NCI-H1092 (cell line): ENCODE measurements at regions not wholly inside any gene's neighbourhood (a gene's known extent, or its start where the extent isn't known, plus 50 kb on each side); places are given as distances from the start of the nearest gene placed in this dataset.
"Not testable (repeated sequence)": the region's sequence is repeated elsewhere in the genome, so short reads cannot be mapped to it uniquely, and the experiment has no call there.

Experiments used
- DNase-seq: peaks from one replicate; lab custom pipeline; 2025; lab: John Stamatoyannopoulos, UW

GRCh38 chr14:43056106-43056505 lies 1449.4 kb downstream of the LRFN5 start:
- DNase-seq, result no peak

DNA sequence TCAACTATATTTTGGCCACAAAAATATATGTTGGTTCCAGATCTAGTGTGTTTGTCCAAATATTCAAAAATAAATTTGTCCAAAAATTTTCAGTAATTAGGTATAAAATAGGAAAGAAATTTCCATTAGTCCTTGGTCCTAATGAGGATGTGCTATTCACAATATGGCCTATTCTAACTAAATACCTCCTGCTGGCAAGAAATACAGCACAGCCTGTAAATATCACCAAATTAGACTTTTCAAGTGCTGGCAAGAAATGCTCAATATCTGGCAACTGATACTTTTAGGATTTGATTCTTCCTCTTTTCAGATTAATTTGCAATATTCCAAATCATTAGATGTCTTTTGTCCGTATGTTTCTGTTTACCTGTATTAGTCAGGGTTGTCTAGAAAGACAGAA lies 1446.2 kb downstream of the LRFN5 start:
- DNase-seq, result no peak

DNA sequence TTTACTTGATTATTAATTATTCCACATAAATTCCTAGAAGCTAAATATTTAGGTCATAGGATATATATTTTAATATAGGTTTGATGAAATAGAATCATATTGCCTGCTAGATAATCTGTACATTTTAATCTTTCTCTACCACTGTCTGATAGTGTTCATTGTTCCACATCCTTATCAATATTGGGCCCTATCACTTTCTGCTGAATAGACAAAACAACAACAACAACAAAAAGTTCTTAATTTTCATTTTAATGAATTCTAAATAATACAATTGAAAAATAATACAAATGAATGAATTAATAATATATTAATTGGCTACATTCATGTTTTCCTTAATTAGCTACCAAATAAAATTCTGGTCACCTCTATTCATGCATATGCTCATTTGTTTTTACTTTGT lies 1437.2 kb downstream of the LRFN5 start:
- no peak for DNase-seq

GRCh38 chr14:43042408-43042807 lies 1435.7 kb downstream of the LRFN5 start:
- no peak for DNase-seq

DNA sequence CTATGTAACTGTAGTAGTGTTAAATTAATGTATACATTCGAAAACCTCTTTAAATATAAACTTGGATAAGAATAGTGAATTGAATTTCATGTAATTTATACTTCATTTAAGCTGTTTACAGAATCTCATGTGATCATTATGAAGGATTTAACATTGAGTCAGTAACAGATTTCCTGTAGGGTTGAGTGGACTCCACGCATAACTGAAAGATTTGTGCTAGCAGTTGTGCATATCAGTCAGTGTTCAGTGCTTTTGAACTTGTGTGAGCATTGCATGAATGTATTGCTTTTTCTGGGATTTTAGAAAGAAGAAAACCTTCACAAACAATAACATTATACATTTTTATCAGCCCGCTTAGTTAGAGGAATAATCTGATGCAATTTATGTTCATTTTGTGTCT lies 1435.3 kb downstream of the LRFN5 start:
- no peak for DNase-seq

GRCh38 chr14:43041207-43041606 lies 1434.5 kb downstream of the LRFN5 start:
- no peak for DNase-seq

- no peak for DNase-seq
Measured at GRCh38 chr14:43039881-43040280, 1433.2 kb downstream of the LRFN5 start.

DNA sequence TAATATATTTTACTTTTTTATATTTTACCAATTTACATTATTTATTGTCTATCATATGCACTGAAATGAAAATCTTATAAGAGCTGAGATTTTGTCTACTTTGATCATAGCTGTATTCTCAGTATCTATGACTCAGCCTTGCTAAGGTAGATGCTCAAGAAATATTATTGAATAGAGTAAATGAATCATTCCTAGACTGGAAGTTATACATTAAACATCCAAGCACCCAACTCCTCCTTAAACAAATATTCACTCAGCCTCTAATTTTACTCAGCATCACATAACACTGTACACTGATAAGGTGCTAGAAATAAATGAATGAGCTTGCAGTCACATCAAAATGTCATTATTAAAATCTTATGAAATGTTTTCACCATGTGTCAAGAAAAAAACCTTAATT lies 1424.9 kb downstream of the LRFN5 start:
- DNase-seq, result no peak

DNA sequence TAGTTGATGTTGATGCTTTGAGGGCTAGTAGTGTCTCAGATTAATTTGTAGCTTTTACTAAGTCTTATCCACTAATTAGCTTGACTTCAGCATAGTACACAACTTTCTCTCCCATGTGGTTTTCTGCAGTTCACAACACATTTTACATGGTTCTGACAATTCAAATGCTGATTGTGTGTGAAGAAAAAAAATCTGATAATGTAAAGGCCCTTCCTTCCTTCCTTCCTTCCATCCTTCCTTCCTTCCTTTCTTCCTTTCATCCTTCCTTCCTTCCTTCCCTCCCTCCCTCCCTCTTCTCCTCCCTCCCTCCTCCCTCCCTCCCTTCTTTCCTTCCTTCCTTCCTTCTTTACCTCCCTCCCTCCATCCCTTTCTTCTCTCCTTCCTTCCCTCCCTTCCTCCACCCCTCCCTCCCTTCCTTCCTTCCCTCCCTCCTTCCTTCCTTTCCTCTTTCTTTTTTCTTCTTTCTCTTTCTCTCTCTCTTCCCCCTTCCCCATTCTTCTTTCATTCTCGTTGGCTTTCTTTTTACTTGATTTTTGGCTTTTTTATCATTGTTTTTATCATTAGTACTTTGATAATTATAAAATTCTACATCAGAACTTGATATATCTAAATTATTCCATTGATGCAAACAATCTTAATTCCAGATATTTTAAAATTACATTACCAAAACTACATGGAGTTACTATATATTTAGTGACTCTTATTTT lies 1415.6 kb downstream of the LRFN5 start:
- no peak for DNase-seq

DNA sequence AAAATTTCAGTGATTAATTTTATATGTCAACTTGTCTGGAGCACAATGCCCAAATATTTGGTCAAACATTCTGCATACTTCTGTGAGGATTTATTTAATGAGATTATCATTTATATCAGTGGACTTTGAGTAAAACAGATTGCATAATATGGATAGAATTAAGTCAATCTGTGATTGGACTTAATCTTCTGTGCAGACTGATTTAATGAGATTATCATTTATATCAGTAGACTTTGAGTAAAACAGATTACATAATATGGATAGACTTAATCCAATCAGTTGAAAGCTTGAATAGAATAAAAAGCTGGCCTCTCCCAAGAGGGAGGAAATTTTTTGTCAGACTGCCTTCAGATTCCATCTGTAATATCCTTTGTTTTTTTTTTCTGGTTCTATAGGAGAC lies 1413.2 kb downstream of the LRFN5 start:
- DNase-seq, result no peak

DNA sequence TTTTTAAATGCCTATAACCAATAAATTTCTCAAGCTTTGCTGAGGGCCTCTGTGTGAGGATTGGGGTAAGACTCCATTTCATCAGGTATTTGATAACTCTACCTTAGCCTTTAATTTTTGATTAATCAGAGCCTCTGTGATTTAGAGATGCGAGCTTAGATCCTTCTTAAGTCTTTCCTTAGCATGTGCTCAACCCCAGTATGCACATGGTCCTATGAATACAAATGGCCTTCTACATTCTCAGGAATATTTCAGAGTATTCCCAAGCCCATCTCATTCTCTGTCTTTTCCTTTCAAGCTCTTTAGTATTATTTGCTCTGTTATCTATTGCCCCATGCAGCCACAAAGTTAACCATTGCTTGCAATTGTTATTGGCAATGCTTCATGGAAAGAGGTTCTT lies 1407.7 kb downstream of the LRFN5 start:
- DNase-seq, result no peak

DNA sequence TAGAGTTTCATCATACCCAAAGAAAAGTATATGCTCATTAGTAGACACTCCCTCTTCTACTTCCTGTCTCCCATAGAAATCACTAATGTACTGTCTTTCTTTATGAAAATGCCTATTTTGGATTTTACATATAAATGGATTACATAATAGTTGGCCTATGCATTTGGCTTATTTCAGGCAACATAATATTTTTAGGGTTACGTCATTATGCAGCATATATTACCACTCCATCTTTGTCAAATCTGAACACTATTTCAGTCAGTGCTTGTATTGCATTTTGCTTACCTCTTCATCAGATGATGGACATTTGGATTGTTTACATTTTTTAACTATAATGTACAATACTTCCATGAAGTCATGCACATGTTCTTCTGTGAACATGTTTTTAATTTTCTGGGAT lies 1406.1 kb downstream of the LRFN5 start:
- no peak for DNase-seq

DNA sequence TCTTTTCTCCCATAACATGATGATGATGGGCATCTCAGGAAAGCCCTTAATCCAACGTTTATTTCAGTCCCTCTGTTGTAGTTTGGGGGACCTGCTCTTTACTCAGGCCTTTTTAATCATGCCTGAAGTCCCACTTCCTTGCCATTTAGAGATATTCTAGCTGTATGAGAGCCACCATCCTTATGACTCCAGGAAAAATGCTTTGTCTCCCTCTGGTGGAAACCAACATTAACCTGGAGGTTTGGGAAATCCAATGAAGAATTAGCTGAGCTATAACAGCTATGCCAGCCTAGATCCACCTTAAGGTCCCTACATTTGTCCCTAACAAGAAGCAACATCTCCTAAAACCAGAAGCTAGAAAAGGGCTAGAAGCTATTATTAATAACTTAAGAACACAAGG lies 1399.1 kb downstream of the LRFN5 start:
- DNase-seq, result no peak

DNA sequence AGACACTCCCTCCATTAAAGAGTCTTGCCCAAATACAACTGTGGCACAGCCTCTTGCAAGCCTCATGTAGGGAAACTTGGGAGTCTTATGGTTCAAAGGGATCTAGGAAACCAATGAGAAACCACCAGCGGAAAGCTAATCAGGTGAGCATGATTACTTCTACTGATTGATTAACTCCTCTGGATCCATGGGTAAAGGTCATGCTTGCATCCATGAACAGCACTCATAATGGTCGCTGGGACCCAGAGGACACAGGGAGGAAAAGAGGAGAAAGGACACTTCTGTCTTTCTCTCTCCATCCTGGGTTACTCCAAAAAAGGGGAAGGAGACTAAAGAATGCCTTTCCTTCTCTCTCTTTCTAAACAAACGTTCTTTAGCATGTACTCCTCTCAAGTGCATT lies 1397.2 kb downstream of the LRFN5 start:
- peak; percentile 3 for DNase-seq

DNA sequence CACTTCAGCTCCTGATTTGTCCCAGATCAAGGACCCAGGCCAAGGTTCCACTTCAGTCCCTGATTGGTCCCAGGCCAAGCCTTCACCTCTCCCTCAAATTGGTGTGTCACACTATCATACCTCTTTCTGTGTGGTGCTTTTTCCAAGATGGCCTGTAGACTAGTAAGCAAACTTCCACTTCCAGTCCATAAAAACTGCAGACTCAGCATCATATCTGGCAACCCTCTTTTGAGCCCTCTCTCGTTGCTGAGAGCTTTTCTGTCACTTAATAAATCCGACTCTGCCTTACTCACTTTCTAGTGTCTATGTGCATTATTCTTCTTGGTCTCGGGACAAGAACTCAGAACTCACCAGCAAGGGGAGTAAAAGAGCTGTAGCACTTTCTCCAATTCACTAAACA lies 1395.1 kb downstream of the LRFN5 start:
- no peak for DNase-seq

- DNase-seq, result no peak
Measured at GRCh38 chr14:42994051-42994736, 1387.5 kb downstream of the LRFN5 start.

DNA sequence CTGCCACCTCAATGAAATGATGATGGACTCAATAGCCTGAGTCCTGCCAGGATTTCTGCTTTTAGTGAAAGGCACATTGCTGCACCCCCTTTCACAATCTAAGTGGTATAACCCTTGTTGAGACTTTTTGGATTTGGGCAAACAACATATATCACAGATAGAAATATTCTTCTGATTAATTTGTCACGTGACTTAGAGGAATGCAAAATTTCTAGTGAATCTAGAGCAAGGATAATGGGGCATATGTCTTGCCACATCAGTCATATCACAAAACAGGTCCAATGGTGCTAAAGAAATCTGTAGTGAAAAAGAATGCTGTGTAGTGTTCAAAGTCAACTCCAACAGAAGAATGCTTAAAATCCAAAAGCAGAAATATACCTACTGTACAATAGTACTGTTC lies 1386.3 kb downstream of the LRFN5 start:
- DNase-seq, result no peak

DNA sequence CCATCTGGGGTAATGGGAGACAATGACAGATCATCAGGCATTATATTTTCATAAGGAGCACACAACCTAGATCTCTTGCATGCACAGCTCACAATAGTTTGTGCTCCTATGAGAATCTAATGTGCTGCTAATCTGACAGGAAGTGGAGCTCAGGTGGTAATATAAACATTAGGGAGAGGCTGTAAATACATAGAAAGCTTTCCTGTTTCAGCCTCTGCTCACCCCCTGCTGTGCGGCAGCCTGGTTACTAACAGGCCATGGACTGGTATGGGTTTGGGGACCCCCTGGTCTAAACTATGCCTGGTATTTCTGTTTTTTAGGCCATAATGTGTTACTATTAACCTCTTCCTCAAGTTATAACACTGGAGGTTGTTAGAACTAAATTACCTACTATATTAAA lies 1373.7 kb downstream of the LRFN5 start:
- DNase-seq, result no peak

DNA sequence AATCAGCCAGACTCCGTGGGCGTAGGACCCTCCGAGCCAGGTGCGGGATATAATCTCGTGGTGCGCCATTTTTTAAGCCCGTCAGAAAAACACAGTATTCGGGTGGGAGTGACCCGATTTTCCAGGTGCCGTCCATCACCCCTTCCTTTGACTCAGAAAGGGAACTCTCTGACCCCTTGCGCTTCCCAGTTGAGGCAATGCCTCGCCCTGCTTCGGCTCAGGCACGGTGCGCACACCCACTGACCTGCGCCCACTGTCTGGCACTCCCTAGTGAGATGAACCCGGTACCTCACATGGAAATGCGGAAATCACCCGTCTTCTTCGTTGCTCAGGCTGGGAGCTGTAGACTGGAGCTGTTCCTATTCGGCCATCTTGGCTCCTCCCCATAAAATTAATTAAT lies 1366.5 kb downstream of the LRFN5 start:
- DNase-seq, result not testable (repeated sequence)

DNA sequence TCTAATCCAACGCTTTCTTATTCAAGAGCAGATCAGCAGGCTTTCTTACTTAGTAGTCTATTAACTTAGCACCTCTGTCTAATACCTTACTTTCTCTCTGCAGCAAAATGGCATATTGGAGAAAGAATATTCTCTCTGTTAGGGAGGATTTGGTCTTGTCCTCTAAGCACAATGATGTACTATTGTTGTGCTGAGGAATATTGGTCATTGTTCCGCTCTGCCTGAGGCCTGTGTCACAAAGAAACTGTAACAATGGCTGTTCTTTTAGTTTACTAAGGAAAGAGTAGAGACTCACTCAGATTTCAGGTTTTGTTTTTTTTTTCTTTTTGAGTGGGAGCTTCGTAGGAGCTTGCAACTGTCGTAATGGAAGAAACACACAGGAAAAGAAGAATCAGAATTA lies 1358.8 kb downstream of the LRFN5 start:
- DNase-seq, result no peak

- no peak for DNase-seq
Measured at GRCh38 chr14:42961509-42961908, 1354.8 kb downstream of the LRFN5 start.

- DNase-seq, result no peak
Measured at GRCh38 chr14:42950363-42950762, 1343.7 kb downstream of the LRFN5 start.

DNA sequence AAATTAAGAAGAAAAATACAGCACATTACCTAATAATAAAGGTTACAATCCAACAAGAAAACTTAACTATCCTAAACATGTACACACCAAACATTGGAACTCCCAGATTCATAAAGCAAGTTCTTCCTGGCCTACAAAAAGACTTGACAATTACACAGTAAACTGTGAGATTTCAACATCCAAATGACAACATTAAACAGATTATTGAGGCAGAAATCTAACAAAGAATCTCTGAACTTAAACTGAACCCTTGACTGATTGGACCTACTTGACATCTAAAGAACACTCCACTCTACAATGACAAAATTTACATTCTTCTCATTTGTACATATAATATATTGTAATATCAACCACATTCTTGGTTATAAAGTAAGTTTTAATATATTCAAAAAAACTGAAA lies 1341.3 kb downstream of the LRFN5 start:
- no peak for DNase-seq

DNA sequence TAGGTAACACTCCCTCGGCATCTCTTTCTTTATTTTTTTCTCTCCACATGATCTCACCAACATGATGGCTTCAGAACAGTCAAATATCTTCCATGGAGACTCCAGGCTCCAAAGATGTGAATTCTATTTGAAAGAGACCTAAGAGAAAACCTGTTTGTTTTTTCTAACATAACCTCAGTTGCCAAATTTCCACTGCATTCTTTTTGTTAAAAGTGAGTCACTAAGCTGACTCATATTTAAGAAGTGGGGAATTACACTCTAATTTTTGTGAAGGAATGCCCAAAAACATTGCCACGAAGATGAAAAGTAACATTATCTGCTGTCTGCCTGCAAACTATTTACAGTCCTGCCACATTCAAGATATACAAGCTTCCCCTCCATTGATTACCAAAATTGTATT lies 1337.6 kb downstream of the LRFN5 start:
- DNase-seq, result no peak
